ENCODE measurements at regions not wholly inside any gene's neighbourhood (a gene's known extent, or its start where the extent isn't known, plus 50 kb on each side); places are given as distances from the start of the nearest gene placed in this dataset.
A peak's percentile ranks its signal among the peaks of the same experiment; 100 is the strongest.

GRCh38 chr4:134935320-134935719, 733.7 kb upstream of the PABPC4L start:
- TF ChIP-seq CTCF (IDR thresholded peaks at IDR 0.05; ENCODE audit: poor library complexity): peak; percentile 44
- TF ChIP-seq EZH2phosphoT487 (IDR thresholded peaks at IDR 0.05; ENCODE audit: low read depth, severe bottlenecking, unreplicated experiment): no peak
